ENCODE measurements at regions not wholly inside any gene's neighbourhood (a gene's known extent, or its start where the extent isn't known, plus 50 kb on each side); places are given as distances from the start of the nearest gene placed in this dataset.
A peak's percentile ranks its signal among the peaks of the same experiment; 100 is the strongest.
"Not testable (repeated sequence)": the region's sequence is repeated elsewhere in the genome, so short reads cannot be mapped to it uniquely, and the experiment has no call there.

DNA sequence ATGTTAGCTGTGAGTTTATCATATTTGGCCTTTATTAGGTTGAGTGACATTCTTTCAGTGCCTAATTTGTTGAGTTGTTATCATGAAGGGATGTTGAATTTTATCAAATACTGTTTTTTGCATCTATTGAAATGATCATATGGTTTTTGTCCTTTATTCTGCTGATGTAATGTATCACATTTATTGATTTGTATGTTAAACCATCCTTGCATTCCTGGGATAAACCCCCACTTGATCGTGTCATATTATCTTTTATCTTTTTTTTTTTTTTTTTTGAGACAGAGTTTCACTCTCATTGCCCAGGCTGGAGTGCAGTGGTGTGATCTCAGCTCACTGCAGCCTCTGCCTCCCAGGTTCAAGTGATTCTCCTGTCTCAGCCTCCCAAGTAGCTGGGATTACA is 51.9 kb upstream of the MFGE8 start:
- not testable (repeated sequence) for H3K36me3 ChIP-seq (ENCODE audit: control insufficient read depth in 4 of 4, insufficient read depth in 4 of 4, low read length in 4 of 4); H3K4me3 ChIP-seq; H3K27ac ChIP-seq (ENCODE audit: low read depth in 1 of 2, low read length in 1 of 2); DNase-seq; H3K9ac ChIP-seq (ENCODE audit: insufficient read depth in 1 of 2, low read length in 2 of 2); H3K4me1 ChIP-seq (ENCODE audit: control insufficient read depth in 5 of 5, insufficient read depth in 5 of 5, low read length in 5 of 5); H3K9me3 ChIP-seq (ENCODE audit: control insufficient read depth in 4 of 4, insufficient read depth in 3 of 4, low read length in 3 of 4); H3K27me3 ChIP-seq (ENCODE audit: control insufficient read depth in 3 of 3, insufficient read depth in 3 of 3, low read length in 2 of 3); ATAC-seq (ENCODE audit: insufficient read depth, low FRiP score)
- 90% methylated on average over 1 of the region's 1 CpG for WGBS, 2 donors

DNA sequence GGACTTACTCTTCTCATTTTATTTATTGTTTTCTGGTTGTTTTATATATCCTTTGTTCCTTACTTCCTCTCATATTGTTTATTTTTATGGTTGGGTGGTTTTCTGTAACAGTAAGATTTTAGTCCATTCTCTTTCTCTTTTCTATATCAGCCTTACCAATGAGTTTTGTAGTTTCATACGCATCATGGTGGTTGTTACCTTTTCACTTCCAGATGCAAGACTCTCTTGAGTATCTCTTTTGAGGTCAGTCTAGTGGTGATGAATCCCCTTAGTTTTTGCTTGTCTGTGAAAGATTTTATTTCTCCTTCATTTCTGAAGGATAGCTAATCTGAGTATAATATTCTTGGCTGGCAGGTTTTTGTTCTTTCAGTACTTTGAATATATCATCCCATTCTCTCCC is 57.1 kb upstream of the MFGE8 start:
- 0 to 71% methylated on average over 1 of the region's 1 CpG for WGBS, 2 donors
- Histone ChIP-seq H3K4me3 (no peak overlapping the region), H3K9ac (ENCODE audit: insufficient read depth in 1 of 2, low read length in 2 of 2) (no peak overlapping the region), H3K36me3 (ENCODE audit: control insufficient read depth in 4 of 4, insufficient read depth in 4 of 4, low read length in 4 of 4) (no peaks in the 10 kb centered on the region), H3K27ac (ENCODE audit: low read depth in 1 of 2, low read length in 1 of 2) (no peak overlapping the region), H3K4me1 (ENCODE audit: control insufficient read depth in 5 of 5, insufficient read depth in 5 of 5, low read length in 5 of 5) (no peaks in the 10 kb centered on the region), H3K9me3 (ENCODE audit: control insufficient read depth in 4 of 4, insufficient read depth in 3 of 4, low read length in 3 of 4) (peaks cover 0 to 8% (median 2%) of the 10 kb centered on the region in 4 donors), H3K27me3 (ENCODE audit: control insufficient read depth in 3 of 3, insufficient read depth in 3 of 3, low read length in 2 of 3) (no peaks in the 10 kb centered on the region)
- ATAC-seq (ENCODE audit: insufficient read depth, low FRiP score) (no peak), DNase-seq (no peak)
- TF ChIP-seq, protein P1, sequence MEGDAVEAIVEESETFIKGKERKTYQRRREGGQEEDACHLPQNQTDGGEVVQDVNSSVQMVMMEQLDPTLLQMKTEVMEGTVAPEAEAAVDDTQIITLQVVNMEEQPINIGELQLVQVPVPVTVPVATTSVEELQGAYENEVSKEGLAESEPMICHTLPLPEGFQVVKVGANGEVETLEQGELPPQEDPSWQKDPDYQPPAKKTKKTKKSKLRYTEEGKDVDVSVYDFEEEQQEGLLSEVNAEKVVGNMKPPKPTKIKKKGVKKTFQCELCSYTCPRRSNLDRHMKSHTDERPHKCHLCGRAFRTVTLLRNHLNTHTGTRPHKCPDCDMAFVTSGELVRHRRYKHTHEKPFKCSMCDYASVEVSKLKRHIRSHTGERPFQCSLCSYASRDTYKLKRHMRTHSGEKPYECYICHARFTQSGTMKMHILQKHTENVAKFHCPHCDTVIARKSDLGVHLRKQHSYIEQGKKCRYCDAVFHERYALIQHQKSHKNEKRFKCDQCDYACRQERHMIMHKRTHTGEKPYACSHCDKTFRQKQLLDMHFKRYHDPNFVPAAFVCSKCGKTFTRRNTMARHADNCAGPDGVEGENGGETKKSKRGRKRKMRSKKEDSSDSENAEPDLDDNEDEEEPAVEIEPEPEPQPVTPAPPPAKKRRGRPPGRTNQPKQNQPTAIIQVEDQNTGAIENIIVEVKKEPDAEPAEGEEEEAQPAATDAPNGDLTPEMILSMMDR (IDR thresholded peaks at IDR 0.05; ENCODE audit: control extremely low read depth, extremely low read depth), result no peak

DNA sequence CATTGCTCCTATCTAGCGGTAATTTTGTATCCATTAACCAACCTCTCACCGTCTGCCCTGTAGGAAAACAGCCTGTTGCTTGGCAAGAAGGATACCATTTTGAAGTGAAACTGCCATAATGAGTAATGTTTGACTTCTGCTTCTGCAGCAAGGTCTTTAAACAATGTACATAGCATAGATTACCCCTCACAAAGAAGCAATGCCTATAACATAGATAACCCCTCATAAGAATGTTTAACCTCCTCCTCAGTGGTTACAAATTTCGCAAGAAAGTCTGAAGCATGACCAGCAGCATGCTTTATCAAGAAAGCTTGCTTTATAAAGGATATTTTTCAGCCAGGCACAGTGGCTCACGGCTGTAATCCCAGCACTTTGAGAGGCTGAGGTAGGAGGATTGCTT is 61.2 kb upstream of the MFGE8 start:
- Histone ChIP-seq H3K9ac (ENCODE audit: insufficient read depth in 1 of 2, low read length in 2 of 2) (no peak overlapping the region), H3K4me1 (ENCODE audit: control insufficient read depth in 5 of 5, insufficient read depth in 5 of 5, low read length in 5 of 5) (no peaks in the 10 kb centered on the region), H3K27ac (ENCODE audit: low read depth in 1 of 2, low read length in 1 of 2) (no peak overlapping the region), H3K36me3 (ENCODE audit: control insufficient read depth in 4 of 4, insufficient read depth in 4 of 4, low read length in 4 of 4) (no peaks in the 10 kb centered on the region), H3K9me3 (ENCODE audit: control insufficient read depth in 4 of 4, insufficient read depth in 3 of 4, low read length in 3 of 4) (peaks cover 0 to 11% (median 1%) of the 10 kb centered on the region in 4 donors), H3K27me3 (ENCODE audit: control insufficient read depth in 3 of 3, insufficient read depth in 3 of 3, low read length in 2 of 3) (no peaks in the 10 kb centered on the region), H3K4me3 (no peak overlapping the region)
- TF ChIP-seq, protein P1 (IDR thresholded peaks at IDR 0.05; ENCODE audit: control extremely low read depth, extremely low read depth), result no peak
- peak in 2 of 3 donors; percentile 9 to 25 for DNase-seq
- ATAC-seq (ENCODE audit: insufficient read depth, low FRiP score), result no peak
- WGBS, 2 donors, result 53 to 80% methylated on average over 4 of the region's 4 CpGs

DNA sequence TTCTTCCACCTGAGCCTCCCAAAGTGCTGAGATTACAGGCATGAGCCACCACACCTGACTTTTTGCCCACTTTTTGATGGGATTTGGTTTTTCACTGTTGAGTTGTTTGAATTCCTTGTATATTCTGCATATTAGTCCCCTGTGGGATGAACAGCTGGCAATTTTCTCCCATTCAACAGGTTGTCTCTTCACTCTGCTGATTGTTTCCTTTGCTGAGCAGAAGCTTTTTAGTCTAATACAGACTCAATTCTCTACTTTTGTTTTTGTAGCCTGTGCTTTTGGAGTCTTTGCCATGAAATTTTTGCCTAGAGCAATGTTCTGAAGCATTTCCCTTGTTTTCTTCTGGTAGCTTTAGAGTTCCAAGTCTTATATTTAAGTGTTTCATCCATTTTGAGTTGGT is 62.7 kb upstream of the MFGE8 start:
- Histone ChIP-seq H3K9me3 (ENCODE audit: control insufficient read depth in 4 of 4, insufficient read depth in 3 of 4, low read length in 3 of 4) (peaks cover 0 to 9% (median 0%) of the 10 kb centered on the region in 4 donors), H3K9ac (ENCODE audit: insufficient read depth in 1 of 2, low read length in 2 of 2) (no peak overlapping the region), H3K36me3 (ENCODE audit: control insufficient read depth in 4 of 4, insufficient read depth in 4 of 4, low read length in 4 of 4) (no peaks in the 10 kb centered on the region), H3K27ac (ENCODE audit: low read depth in 1 of 2, low read length in 1 of 2) (no peak overlapping the region), H3K4me1 (ENCODE audit: control insufficient read depth in 5 of 5, insufficient read depth in 5 of 5, low read length in 5 of 5) (no peaks in the 10 kb centered on the region), H3K4me3 (no peak overlapping the region), H3K27me3 (ENCODE audit: control insufficient read depth in 3 of 3, insufficient read depth in 3 of 3, low read length in 2 of 3) (no peaks in the 10 kb centered on the region)
- DNase-seq (no peak), ATAC-seq (ENCODE audit: insufficient read depth, low FRiP score) (no peak)
- TF ChIP-seq, protein P1 (IDR thresholded peaks at IDR 0.05; ENCODE audit: control extremely low read depth, extremely low read depth), result no peak

Measured in lung (tissue), 11 donors.